HFF-Myc (cell line): ENCODE measurements at regions not wholly inside any gene's neighbourhood (a gene's known extent, or its start where the extent isn't known, plus 50 kb on each side); places are given as distances from the start of the nearest gene placed in this dataset.

Source experiments
- DNase-seq: peaks from one replicate; pipeline ENCODE4 v3.0.0-alpha.2; 2011; ENCODE audit warnings: low read depth; ENCODE audit errors: extremely low read depth
- H3K4me3 ChIP-seq: replicated peaks from 2 replicates; pipeline ENCODE4 v1.5.1; 2011; ENCODE audit warnings: low read depth, mild to moderate bottlenecking, control low read depth, low read length
- TF ChIP-seq, protein P1 (sequence below): IDR thresholded peaks from 2 replicates; pipeline ENCODE4 v1.5.1; 2012; ENCODE audit warnings: mild to moderate bottlenecking, low read depth, low read length, control low read depth; ENCODE audit errors: missing control alignments

DNA sequence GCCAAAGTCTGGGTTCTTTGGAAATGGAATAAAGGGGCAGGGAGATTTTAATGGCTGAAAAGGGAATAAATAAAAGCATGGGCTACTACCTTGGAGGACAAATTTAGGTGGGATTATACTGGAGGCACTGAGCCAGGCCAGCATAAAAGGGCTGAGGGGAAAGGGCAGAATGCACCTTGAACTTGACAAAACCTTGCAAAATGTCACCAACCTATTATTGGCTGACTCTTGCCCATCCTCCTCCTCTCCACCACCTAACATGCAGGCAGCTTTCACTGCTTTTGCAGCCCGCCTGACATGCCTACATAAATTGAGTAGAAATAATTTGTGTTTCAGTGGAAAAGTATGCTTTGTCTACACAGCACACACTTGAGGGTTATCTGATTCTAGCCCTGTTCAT lies 65.3 kb upstream of the ABLIM1 start:
- no peak for DNase-seq
- TF ChIP-seq, protein P1, sequence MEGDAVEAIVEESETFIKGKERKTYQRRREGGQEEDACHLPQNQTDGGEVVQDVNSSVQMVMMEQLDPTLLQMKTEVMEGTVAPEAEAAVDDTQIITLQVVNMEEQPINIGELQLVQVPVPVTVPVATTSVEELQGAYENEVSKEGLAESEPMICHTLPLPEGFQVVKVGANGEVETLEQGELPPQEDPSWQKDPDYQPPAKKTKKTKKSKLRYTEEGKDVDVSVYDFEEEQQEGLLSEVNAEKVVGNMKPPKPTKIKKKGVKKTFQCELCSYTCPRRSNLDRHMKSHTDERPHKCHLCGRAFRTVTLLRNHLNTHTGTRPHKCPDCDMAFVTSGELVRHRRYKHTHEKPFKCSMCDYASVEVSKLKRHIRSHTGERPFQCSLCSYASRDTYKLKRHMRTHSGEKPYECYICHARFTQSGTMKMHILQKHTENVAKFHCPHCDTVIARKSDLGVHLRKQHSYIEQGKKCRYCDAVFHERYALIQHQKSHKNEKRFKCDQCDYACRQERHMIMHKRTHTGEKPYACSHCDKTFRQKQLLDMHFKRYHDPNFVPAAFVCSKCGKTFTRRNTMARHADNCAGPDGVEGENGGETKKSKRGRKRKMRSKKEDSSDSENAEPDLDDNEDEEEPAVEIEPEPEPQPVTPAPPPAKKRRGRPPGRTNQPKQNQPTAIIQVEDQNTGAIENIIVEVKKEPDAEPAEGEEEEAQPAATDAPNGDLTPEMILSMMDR, result no peak
- H3K4me3 ChIP-seq, result no peak overlapping the region

DNA sequence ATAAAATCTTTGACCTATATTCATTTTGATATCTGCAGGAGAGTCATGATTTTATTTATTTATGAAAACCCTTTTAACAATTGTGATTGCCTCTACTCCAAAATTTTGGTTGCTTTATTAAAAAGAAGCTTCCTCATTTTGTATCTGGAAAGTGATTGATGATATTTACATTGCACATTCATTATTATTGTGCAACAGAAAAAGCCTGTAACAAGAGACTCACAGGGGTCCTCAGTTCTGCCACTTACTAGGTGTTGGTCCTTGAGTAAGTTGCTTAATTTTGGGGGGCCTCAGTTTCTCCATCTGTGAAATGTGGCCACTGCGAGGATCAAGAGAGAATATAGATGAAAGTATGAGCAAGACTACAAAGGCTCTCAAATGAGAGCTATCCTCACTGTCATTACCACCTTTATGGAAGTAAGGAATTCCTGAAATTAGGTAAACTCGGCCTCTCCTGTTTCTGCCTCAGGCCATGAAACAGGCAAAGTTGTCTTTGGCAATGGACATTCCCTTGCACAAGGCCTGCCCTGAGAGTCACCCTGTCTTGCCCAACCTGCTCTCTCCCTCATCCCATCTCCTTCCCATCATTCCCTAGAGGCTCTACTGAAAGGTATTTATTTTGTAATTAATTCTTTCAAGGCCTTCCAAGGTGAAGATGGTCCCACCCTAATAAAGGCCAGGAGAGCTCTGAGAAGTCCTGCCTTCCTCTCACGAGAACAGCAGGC lies 66.1 kb upstream of the ABLIM1 start:
- TF ChIP-seq, protein P1, result no peak
- DNase-seq, result no peak
- H3K4me3 ChIP-seq, result no peak overlapping the region

DNA sequence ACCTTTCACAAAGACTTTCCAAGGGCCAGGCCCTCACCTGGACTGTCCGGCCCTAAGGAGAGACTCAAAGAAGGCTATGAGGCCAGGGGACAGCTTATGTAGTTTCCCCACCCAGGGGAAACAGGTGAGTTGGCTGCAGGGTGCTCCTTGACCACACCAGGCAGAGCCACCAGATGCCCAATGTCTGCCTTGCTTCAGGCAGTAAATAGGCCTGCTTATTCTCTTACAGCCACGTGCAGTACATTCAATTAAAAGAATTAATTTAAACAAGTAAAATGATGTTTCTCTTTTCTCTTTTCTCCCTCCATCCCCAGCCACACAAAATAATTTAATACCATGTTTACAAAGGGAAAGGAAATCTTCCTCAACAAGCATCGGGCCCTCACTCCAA lies 66.6 kb upstream of the ABLIM1 start:
- no peak overlapping the region for H3K4me3 ChIP-seq
- TF ChIP-seq, protein P1, result no peak
- DNase-seq, result no peak

DNA sequence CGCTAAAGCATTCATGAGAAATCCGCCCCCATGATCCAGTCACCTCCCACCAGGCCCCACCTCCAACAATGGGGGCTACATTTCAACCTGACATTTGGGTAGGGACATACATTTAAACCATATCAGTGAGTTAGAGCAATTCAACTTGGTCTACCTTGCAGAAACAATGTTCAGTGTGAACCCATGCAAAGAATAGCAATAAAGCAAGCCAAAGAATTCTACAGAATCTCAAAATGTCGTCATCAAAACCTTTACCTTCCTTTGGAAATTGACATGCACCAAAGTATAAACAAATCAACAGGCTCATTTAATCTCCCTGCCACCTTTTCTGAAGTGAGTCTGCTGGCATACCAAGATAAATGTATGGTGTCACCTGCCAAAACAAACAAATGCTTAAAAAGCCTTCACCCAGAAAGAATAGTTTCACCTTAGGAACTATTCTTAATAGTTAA lies 68.8 kb upstream of the ABLIM1 start:
- DNase-seq, result no peak
- TF ChIP-seq, protein P1, result no peak
- H3K4me3 ChIP-seq, result no peak overlapping the region

DNA sequence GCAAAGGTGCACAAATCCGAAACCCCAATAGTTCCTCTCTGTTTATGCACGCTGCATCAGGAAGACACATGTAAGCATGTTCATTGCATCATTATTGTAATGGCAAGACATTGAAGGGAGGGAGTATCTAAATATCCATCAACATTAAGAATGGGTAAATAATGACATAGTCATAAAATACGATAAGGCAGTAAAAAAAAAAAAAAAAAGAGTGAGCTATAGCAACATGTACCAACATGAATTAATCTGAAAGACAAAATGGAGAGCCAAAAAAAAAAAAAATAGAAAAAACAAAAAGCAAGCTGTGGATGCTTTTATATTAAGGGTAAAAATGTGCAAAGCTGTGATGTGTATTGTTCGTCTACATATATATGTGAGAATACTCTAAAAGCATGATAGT lies 70.2 kb upstream of the ABLIM1 start:
- no peak for DNase-seq
- H3K4me3 ChIP-seq, result no peak overlapping the region
- TF ChIP-seq, protein P1, result no peak

DNA sequence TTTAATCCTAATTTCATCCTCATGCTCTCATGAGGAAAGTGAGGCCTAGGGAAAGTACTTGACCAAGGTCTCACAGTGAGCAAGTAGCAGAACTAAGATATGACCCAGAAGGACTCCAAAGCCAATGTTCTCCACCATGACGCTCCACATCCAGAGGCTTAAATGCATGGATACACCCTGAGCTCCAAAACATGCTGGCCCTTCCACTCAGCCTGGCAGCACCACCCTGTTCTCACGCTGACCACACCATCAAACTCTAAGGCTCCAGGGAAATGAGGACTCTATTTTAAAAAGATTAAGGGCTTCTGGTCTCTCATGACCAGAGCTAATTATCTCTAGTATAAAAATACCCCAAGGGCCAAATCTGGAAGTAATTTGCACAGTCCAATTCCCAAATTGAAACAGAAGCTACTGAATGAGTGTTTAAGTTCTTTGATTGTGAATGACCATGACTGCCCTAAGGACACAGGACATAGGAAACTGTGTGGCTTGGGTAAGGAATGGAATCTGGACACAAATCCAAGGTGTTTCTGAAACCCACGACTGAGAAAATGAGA lies 71.1 kb upstream of the ABLIM1 start:
- DNase-seq, result no peak
- TF ChIP-seq, protein P1, result no peak
- no peak overlapping the region for H3K4me3 ChIP-seq
